Peyer's patch (tissue), 4 donors: ENCODE measurements at regions not wholly inside any gene's neighbourhood (a gene's known extent, or its start where the extent isn't known, plus 50 kb on each side); places are given as distances from the start of the nearest gene placed in this dataset.

Source experiments
- CTCF ChIP-seq, 6 experiments: fragments of 450-650 bp in 4 of 6; fragments of 200-600 bp in 2 of 6; sonication (generic) in 1 of 6; IDR thresholded peaks; one replicate each; pipeline ENCODE4 v1.5.1; 2017 to 2019; ENCODE audit warnings: antibody characterized with exemption in 6 of 6, mild to moderate bottlenecking in 3 of 6, moderate library complexity in 1 of 6
- POLR2A ChIP-seq, 2 donors: fragments of 450-650 bp; IDR thresholded peaks; one replicate each; pipeline ENCODE4 v1.5.1; 2017; ENCODE audit warnings: antibody characterized with exemption in 2 of 2, mild to moderate bottlenecking in 2 of 2, moderate library complexity in 2 of 2

- no peak for TF ChIP-seq POLR2A (IDR thresholded peaks at IDR 0.05)
- no peak for TF ChIP-seq CTCF (IDR thresholded peaks at IDR 0.05)
Measured at GRCh38 chr14:39576258-39576657, 144.0 kb upstream of the FBXO33 start.
